Astrocyte (in vitro differentiated cells and primary cell): ENCODE measurements at regions not wholly inside any gene's neighbourhood (a gene's known extent, or its start where the extent isn't known, plus 50 kb on each side); places are given as distances from the start of the nearest gene placed in this dataset.

Source experiments
- DNase-seq: peaks from one replicate; pipeline ENCODE4 v3.0.0-alpha.2; 2010; ENCODE audit warnings: low read depth
- FAIRE-seq: peaks from 2 replicates; lab custom pipeline; 2011; peaks lifted over from hg19 to GRCh38; lab: Jason Lieb, UNC
- H2AFZ ChIP-seq: 2 replicates; pipeline ENCODE4 v1.6.0; 2012; ENCODE audit warnings: low read depth, low read length, inconsistent platforms
- H3K27ac ChIP-seq: 2 replicates; pipeline ENCODE4 v1.5.1; 2011; ENCODE audit warnings: low read depth, low read length, inconsistent platforms
- H3K27me3 ChIP-seq: 2 replicates; pipeline ENCODE4 v1.6.0; 2011; ENCODE audit warnings: low read length, inconsistent platforms; ENCODE audit not compliant: insufficient read depth
- H3K36me3 ChIP-seq: 2 replicates; pipeline ENCODE4 v1.5.1; 2011; ENCODE audit warnings: low read length, inconsistent platforms; ENCODE audit not compliant: insufficient read depth
- H3K4me1 ChIP-seq: 2 replicates; pipeline ENCODE4 v1.5.1; 2011; ENCODE audit warnings: low read length, inconsistent platforms; ENCODE audit not compliant: insufficient read depth
- H3K4me2 ChIP-seq: 2 replicates; pipeline ENCODE4 v1.6.0; 2012; ENCODE audit warnings: low read length, inconsistent platforms
- H3K4me3 ChIP-seq: 2 replicates; pipeline ENCODE4 v1.5.1; 2011; ENCODE audit warnings: low read depth, mild to moderate bottlenecking, low read length, inconsistent platforms; ENCODE audit not compliant: insufficient read depth
- H3K79me2 ChIP-seq: 2 replicates; pipeline ENCODE4 v1.6.0; 2012; ENCODE audit warnings: mild to moderate bottlenecking, low read length, inconsistent platforms; ENCODE audit not compliant: insufficient read depth
- H3K9ac ChIP-seq: 2 replicates; pipeline ENCODE4 v1.6.0; 2012; ENCODE audit warnings: mild to moderate bottlenecking, low read length, inconsistent platforms
- H3K9me3 ChIP-seq: 2 replicates; pipeline ENCODE4 v1.5.1; 2012; ENCODE audit warnings: low read depth, mild to moderate bottlenecking, low read length, inconsistent platforms; ENCODE audit not compliant: insufficient read depth
- H4K20me1 ChIP-seq: 2 replicates; pipeline ENCODE4 v1.6.0; 2012; ENCODE audit warnings: low read length, inconsistent platforms; ENCODE audit not compliant: insufficient read depth
- H3K27ac Mint-ChIP-seq: one replicate; pipeline ENCODE4 v1.8.0; 2021; ENCODE audit warnings: mild to moderate bottlenecking, mixed read lengths; ENCODE audit not compliant: unreplicated experiment
- H3K27me3 Mint-ChIP-seq: one replicate; pipeline ENCODE4 v1.8.0; 2021; ENCODE audit warnings: low read depth, mixed read lengths; ENCODE audit not compliant: unreplicated experiment
- H3K36me3 Mint-ChIP-seq: one replicate; pipeline ENCODE4 v1.8.0; 2021; ENCODE audit warnings: low read depth, mixed read lengths; ENCODE audit not compliant: unreplicated experiment
- H3K4me1 Mint-ChIP-seq: one replicate; pipeline ENCODE4 v1.8.0; 2021; ENCODE audit warnings: low read depth, mixed read lengths; ENCODE audit not compliant: unreplicated experiment
- H3K4me3 Mint-ChIP-seq: one replicate; pipeline ENCODE4 v1.8.0; 2021; ENCODE audit warnings: mild to moderate bottlenecking, moderate library complexity, mixed read lengths; ENCODE audit not compliant: unreplicated experiment
- H3K9me3 Mint-ChIP-seq: one replicate; pipeline ENCODE4 v1.8.0; 2021; ENCODE audit warnings: mild to moderate bottlenecking, mixed read lengths; ENCODE audit not compliant: unreplicated experiment
- EZH2 ChIP-seq: IDR thresholded peaks from 2 replicates; pipeline ENCODE4 v1.6.1; 2012; ENCODE audit warnings: mild to moderate bottlenecking, low read length, inconsistent platforms; ENCODE audit not compliant: insufficient read depth
- TF ChIP-seq, protein P1 (sequence below): IDR thresholded peaks from 2 replicates; pipeline ENCODE4 v1.5.1; 2011; ENCODE audit warnings: low read depth, mild to moderate bottlenecking, inconsistent platforms, low read length, moderate library complexity; ENCODE audit not compliant: insufficient read depth

DNA sequence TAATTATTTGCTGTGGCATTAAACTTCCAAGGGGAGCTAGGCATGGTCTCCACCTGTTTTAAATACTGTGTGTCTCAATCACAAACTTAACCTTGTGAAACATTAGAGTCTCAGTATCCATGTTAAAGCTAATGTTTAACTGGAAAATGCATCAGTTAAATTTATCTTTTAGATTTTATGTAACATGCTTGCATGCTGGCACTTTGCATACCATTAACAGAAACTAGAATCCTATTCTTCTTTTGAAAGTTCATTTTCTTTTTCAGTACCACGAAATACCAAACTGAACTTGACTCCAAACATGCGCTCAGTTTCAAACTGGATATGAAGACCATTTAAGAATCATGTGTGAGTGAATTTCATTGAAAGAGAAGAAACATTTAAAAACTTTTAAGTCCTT, 328.9 kb upstream of the SLC10A2 start:
- Histone ChIP-seq H3K4me1 (no peaks in the 10 kb centered on the region), H3K4me2 (no peak overlapping the region), H3K36me3 (no peaks in the 10 kb centered on the region), H3K9ac (no peak overlapping the region), H4K20me1 (no peaks in the 10 kb centered on the region), H3K9me3 (peaks cover 2% of the 10 kb centered on the region), H3K27ac (no peak overlapping the region), H3K27me3 (no peaks in the 10 kb centered on the region), H2AFZ (no peak overlapping the region), H3K4me3 (no peak overlapping the region), H3K79me2 (no peaks in the 10 kb centered on the region)
- no peaks in the 10 kb centered on the region for H3K9me3 Mint-ChIP-seq
- no peaks in the 10 kb centered on the region for H3K36me3 Mint-ChIP-seq
- TF ChIP-seq EZH2, result no peak
- TF ChIP-seq, protein P1, sequence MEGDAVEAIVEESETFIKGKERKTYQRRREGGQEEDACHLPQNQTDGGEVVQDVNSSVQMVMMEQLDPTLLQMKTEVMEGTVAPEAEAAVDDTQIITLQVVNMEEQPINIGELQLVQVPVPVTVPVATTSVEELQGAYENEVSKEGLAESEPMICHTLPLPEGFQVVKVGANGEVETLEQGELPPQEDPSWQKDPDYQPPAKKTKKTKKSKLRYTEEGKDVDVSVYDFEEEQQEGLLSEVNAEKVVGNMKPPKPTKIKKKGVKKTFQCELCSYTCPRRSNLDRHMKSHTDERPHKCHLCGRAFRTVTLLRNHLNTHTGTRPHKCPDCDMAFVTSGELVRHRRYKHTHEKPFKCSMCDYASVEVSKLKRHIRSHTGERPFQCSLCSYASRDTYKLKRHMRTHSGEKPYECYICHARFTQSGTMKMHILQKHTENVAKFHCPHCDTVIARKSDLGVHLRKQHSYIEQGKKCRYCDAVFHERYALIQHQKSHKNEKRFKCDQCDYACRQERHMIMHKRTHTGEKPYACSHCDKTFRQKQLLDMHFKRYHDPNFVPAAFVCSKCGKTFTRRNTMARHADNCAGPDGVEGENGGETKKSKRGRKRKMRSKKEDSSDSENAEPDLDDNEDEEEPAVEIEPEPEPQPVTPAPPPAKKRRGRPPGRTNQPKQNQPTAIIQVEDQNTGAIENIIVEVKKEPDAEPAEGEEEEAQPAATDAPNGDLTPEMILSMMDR, result no peak
- H3K27ac Mint-ChIP-seq, result no peak overlapping the region
- FAIRE-seq (no peak), DNase-seq (no peak)
- H3K27me3 Mint-ChIP-seq, result no peaks in the 10 kb centered on the region
- no peak overlapping the region for H3K4me3 Mint-ChIP-seq
- no peaks in the 10 kb centered on the region for H3K4me1 Mint-ChIP-seq

DNA sequence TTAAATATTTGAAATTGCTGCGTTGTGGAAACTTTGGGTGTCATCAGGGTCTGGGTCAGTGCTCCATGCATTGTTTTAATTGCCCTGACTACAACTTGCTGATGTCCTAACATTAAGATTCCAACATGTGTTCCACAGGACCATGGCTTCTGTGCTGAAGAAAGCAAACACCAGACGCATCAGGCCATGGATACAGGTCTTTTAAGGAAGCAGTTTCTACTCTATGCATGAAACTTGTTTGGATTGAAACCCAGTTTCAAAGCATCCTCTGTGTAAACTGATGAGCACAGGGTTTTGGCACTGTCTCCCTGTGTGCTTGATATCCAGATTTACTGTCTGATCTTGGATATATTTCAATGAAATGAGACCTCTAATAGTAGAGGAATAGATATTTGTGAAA, 328.4 kb upstream of the SLC10A2 start:
- no peak for DNase-seq
- H3K9me3 Mint-ChIP-seq, result no peaks in the 10 kb centered on the region
- H3K9ac ChIP-seq, result no peak overlapping the region
- H3K27me3 Mint-ChIP-seq, result no peaks in the 10 kb centered on the region
- no peaks in the 10 kb centered on the region for H3K27me3 ChIP-seq
- no peak for FAIRE-seq
- no peaks in the 10 kb centered on the region for H4K20me1 ChIP-seq
- no peak overlapping the region for H3K27ac Mint-ChIP-seq
- H3K36me3 Mint-ChIP-seq, result no peaks in the 10 kb centered on the region
- no peaks in the 10 kb centered on the region for H3K4me1 Mint-ChIP-seq
- H3K27ac ChIP-seq, result no peak overlapping the region
- no peak overlapping the region for H3K4me2 ChIP-seq
- H3K9me3 ChIP-seq, result peaks cover 2% of the 10 kb centered on the region
- no peaks in the 10 kb centered on the region for H3K36me3 ChIP-seq
- no peak overlapping the region for H3K4me3 Mint-ChIP-seq
- no peak overlapping the region for H2AFZ ChIP-seq
- no peaks in the 10 kb centered on the region for H3K4me1 ChIP-seq
- no peak overlapping the region for H3K4me3 ChIP-seq
- no peak for TF ChIP-seq EZH2
- TF ChIP-seq, protein P1, result no peak
- H3K79me2 ChIP-seq, result no peaks in the 10 kb centered on the region

DNA sequence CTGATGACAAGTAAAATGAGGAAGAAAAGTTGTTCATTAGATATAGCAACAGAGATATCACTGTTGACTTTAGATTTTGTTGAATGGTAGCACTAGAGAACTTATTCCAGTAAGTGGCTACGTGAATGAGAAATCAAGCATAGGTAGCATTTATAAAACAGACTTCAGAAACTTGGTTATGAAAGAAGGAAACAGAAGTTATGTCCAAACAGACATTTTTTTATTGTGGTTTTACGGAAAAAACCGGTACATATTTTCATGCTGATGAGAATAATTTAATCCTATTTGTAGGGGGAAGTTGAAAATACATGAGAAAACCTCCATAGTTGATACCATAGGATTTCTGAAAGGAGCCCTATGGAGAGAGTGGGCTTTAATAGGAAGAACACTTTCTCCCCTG, 325.7 kb upstream of the SLC10A2 start:
- Histone ChIP-seq H3K9me3 (peaks cover 2% of the 10 kb centered on the region), H2AFZ (no peak overlapping the region), H3K36me3 (no peaks in the 10 kb centered on the region), H3K4me3 (no peak overlapping the region), H4K20me1 (no peaks in the 10 kb centered on the region), H3K79me2 (no peaks in the 10 kb centered on the region), H3K4me1 (no peaks in the 10 kb centered on the region), H3K27ac (no peak overlapping the region), H3K4me2 (no peak overlapping the region), H3K9ac (no peak overlapping the region), H3K27me3 (no peaks in the 10 kb centered on the region)
- FAIRE-seq, result no peak
- Mint-ChIP-seq H3K9me3 (no peaks in the 10 kb centered on the region), H3K27me3 (no peaks in the 10 kb centered on the region), H3K36me3 (no peaks in the 10 kb centered on the region), H3K4me1 (peaks cover 4% of the 10 kb centered on the region), H3K4me3 (no peak overlapping the region), H3K27ac (no peak overlapping the region)
- no peak for TF ChIP-seq EZH2
- TF ChIP-seq, protein P1, result no peak
- no peak for DNase-seq
